HG02571 (cell line): ENCODE measurements at regions not wholly inside any gene's neighbourhood (a gene's known extent, or its start where the extent isn't known, plus 50 kb on each side); places are given as distances from the start of the nearest gene placed in this dataset.
"Not testable (repeated sequence)": the region's sequence is repeated elsewhere in the genome, so short reads cannot be mapped to it uniquely, and the experiment has no call there.

Experiments used
- ATAC-seq: cut with Tn5 transposase; IDR thresholded peaks from one replicate; pipeline ENCODE4 v1.9.1; 2021; ENCODE audit warnings: mild to moderate bottlenecking, moderate library complexity; ENCODE audit not compliant: unreplicated experiment

DNA sequence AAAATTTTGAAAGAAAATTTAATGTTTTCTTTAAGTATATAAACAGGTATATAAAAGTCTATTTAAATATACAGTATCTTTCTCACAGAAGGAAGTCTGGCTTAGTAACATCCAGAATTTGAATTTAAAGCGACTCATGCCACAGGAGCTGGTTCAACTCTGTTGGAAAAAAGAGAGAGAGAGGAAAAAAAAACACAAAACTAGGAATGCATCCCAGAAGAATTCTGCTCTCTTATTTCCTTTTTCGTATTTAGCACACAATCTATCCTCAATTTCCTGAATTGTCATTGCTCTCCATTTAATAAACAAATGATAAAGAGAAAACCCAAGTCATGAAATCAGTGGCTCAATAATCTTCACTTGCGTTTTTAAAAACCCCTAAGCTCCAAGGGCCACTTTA, 107.5 kb upstream of the SCAF8 start:
- no peak for ATAC-seq

DNA sequence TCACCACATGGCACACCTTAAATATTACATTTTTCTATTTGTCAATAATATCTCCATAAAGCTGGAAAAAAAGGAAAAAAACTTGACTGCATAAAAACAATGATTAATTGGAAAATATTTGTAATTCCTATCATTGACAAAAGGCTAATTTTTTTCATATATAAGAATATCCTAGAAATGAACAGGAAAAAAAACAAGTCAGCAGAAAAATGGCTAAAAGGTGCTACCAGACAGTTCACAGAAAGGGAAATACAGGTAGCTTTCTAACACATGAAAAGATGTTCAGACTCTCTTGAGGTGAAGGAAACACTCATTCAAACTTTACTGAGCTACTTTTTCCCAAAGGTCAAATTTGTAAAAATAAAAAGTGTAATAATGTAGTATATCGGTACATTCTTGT, 104.1 kb upstream of the SCAF8 start:
- no peak for ATAC-seq

DNA sequence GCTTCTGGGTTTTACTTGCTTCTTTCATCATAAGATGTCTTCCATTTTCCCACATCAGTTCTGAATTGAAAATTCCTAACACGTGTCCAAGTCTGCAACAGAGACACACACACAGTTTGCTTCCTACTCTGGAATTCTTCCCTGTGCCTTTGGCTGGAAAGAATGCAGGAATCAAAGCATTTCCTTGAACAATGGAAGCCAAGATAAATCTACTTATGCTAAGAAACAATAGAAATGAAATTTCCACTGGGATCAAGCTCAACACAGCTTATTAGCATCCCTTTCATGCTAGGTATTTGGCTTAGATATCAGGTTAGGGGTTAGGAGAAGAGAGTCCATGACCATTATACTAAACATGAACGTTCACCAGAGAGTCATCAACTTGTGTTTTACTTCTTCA, 101.1 kb upstream of the SCAF8 start:
- ATAC-seq, result no peak

DNA sequence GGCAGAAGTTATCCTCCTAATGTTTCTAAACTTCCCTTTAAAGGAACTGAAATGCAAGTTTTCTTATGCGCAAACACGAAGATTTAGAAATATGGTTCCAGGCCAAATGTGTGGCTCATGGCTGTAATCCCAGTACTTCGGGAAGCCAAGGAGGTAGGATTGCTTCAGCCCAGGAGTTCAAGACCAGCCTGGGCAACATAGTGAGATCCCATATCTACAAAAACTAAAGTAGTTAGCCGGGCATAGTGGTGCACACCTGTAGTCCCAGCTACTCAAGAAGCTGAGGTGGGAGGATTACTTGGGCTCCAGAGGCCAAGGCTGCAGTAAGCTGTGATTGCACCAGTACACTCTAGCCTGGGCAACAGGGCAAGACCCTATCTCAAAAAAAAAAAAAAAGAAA, 95.8 kb upstream of the SCAF8 start:
- ATAC-seq, result no peak

DNA sequence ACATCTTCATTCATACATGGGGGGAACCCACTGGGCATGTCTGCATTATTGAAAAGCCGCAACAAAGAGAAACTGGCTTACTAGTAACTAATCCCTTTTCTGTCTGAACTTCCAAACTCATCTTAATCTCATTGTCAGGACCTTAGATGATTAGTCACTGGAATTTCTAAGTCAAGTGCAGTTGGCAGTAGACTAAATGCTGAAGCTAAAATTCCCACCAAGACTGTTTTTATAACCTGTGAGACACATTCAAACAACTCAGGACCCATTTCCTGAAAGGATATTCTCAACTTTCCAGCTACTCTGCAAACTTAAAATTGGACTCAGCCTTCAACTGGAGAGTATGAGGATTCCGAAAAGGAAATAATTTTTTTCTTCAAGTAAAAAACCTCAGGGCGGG, 94.8 kb upstream of the SCAF8 start:
- ATAC-seq, result no peak

DNA sequence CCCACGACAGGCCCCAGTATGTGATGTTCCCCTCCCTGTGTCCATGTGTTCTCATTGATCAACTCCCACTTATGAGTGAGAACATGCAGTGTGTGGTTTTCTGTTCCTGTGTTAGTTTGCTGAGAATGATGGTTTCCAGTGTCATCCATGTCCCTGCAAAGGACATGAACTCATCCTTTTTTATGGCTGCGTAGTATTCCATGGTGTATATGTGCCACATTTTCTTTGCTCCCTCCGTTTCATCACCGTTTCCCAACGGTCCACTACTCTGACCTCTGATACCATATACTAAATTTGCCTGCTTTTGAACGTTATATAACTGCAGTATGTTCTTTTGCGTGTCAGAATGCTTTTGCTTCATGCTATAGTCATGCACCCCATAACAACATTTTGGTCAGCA, 94.0 kb upstream of the SCAF8 start:
- ATAC-seq, result not testable (repeated sequence)

DNA sequence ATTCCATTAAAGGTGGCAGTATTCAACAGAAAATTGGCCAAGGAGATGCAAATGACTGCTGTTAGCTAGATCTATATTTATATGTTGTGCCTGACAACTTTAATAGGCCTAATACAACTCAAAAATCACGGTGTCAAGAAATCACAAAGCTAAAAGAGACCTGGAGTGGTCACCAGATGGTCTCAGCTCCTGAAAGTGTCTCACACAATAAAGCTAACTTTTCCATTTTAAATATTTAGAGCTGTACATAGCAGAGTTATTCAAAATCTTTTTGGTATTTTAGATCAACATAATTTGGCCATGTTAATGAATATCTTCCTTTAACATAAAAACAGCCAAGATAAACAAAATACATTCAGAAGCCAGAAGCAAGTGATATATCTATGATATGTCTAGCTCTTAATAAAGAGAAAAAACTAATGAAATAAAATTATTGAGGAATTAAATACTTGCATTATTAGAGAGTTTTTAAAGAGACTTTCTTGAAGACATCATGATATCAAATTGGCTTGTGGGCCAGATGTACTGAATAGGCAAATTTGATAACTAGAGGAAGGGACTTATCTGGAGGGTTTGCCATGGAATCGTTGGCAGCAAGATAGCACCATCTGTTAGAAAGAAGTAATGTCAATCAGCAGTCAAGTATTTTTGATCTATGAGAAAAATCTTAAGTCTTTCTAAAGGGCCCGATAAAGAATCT, 84.9 kb upstream of the SCAF8 start:
- ATAC-seq, result no peak

DNA sequence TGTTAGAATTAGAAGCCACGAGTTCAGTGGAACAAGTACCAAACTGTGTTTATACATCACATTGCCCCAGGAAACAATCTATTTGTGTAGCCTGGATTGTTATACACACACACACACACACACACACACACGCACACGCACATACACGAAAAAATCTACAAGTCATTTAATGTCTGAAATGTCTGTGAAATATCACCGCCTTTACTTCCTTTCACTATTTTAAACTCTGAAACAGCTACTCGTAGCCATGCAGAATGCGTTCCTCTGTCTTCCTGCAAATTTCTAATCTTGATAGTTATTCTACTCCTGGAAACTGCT, 84.4 kb upstream of the SCAF8 start:
- ATAC-seq, result no peak

DNA sequence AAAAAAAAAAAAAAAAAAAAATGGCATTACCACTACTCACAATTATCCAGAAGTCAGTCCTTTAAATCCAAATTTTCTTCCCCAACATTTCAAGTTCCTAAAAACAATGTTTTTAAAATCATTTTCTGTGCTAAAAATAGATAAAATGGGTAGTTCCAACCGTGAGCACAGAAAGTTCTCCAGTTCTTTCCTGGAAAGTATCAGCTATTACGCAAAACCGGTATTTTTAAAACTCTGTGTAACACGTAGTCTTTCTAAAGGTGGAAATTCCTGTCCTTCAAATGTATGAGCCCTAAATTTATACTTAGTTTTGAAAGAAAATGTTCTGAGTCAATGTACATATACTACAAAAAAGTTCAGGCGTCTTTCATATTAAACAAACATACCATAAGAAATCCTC, 83.5 kb upstream of the SCAF8 start:
- ATAC-seq, result no peak

DNA sequence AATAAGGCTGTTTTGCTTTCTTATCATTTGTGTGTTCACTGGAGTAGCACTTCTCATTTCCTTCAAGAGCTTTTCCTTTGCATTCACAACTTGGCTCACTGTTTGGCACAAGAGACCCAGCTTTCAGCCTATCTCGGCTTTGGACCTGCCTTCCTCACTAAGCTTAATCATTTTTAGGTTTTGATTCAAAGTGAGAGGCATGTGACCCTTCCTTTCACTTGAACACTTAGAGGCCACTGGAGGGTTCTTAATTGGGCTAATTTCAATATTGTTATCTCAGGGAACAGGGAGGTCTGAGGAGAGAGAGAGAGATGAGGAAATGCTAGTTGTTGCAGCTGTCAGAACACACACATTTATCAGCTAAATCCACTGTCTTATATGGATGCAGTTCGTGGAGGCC, 82.9 kb upstream of the SCAF8 start:
- ATAC-seq, result no peak

DNA sequence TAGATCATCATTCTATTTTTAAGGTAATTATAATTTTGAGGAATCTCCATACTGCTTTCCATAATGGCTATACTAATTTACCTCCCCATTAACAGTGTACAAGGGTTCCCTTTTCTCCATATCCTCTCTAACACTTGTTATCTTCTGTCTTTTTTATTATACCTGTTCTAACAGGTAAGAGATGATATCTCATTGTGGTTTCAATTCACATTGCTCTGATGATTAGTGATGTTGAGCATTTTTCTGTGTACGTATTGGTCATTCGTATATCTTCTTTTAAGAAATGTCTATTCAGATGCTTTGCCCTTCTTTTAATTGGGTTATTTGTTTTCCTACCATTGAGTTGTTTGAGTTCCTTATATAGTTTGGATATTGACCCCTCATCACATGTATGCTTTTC, 81.6 kb upstream of the SCAF8 start:
- no peak for ATAC-seq

DNA sequence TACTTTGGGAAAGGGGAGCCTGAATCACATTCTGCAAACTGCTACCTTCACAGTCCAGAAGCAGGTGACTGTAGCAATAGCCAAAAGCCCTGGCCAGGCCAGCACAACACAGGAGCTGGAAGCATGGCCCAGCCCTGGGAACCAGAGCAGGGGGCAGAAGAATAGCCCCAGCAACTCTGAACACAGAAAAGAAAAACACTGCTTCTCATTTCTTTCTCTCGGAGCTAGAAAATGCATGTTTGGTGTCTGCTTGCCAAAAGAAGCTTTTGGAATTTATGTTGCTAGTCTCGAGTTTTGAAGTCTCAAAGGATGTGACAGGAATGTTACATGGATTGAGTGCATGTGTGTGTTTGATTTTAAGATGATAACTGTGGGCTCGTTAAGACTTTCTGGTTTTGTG, 79.8 kb upstream of the SCAF8 start:
- no peak for ATAC-seq

DNA sequence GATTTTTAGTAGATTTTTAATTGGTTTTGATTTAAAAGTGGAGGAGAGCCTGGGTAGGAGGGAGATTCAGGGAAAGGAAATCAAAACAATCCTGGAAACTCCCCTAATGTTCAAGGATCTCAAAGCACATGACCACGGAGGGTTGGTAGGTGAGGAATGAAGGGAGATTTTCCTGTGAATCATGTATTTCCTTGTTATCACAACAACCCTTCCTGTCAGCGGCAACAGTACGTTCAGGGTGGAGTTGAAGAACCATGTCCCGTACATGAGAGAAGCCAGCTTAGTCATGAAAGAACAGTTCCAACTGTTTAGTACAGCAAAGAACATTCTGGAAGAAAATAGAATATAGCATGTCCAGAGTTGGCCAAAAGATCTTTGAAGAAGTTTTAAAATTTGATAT, 79.4 kb upstream of the SCAF8 start:
- no peak for ATAC-seq

DNA sequence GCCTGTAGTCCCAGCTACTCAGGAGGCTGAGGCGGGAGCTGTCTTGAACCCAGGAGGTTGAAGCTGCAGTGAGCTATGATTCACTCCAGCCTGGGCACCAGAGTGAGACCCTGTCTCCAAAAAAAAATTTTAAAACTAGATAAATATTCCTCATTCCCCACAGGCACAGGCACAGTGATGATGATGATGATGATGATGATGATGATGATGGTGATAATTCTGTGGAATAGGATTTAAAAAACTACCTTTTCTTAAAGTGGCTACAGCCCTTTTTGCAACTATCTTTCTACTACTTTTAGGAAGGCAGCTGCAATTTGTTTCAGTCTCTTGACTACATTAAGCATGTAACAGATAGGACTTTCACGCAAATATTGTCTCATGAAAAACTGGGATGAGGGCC, 76.6 kb upstream of the SCAF8 start:
- ATAC-seq, result no peak

DNA sequence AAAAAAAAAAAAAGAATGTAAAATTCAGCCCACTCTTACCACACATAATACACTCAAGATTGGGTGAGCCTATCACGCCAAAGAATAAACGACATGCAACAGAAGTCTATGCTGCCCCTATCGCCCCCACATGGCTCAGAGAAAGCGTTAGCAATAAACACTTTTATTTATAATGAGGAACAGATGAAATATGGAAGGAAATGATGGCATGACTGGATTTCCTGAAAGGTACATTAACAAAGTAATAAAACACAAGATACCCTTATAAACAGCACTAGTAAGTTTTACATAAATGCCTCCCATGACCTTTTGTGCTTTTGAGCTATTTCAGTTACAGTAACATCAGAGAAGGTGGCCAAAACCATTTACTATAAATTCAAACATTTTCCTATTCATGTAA, 71.4 kb upstream of the SCAF8 start:
- no peak for ATAC-seq

DNA sequence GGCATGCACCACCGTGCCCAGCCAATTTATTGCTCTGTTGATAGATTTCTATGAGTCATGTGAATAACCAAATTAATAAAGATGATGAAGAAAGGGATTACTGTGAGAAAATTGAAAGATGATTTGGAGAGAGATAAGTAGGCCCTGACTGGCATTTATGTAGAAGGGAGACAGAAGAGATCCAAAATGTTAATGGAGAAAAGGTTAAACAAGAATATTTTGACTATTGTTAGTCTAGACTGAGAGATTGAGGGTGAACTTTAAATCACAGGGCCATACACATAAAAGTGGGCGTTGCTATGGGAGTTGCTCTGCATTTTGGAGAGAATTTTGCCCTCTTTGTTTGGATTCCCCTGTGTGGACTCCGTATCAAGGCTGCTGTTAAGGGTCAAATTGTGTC, 68.9 kb upstream of the SCAF8 start:
- no peak for ATAC-seq

DNA sequence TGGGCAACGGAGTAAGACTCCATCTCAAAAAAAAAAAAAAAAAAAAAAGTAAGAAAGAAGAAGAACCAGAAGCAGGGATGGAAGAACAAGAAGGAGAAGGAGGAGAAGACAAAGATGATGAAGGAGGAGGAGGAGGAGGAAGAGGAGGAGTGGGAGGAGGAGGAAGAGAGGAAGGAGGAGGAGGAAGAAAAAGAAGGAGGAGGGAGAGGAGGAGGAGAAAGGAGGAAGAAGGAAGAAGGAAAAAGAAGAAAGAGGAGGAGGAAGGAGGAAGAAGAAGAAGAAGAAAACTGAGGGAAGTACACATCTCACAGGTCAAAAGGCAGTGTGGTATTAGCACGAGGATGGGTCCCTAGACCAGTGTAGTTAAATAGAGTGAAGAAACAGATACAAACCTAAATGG, 65.1 kb upstream of the SCAF8 start:
- ATAC-seq, result no peak

DNA sequence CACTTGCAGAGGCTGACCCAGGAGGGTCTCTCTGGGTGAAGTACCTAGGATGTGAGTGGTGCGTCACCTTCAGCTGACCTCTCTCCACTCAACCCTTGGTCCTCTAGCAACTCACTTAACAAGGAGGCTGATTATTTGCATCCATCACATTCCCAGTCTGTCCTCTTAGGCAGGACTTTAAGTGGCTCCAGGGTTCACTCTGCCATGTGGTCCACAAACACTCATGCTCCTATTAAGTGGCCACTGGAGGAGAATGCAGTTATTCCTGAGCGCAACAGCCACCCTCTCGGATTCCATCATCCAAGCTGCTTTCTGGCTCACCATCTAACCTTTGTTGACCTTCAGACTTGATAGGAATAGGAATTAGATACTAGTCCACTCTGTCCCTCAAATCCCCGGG, 61.1 kb upstream of the SCAF8 start:
- ATAC-seq, result no peak

DNA sequence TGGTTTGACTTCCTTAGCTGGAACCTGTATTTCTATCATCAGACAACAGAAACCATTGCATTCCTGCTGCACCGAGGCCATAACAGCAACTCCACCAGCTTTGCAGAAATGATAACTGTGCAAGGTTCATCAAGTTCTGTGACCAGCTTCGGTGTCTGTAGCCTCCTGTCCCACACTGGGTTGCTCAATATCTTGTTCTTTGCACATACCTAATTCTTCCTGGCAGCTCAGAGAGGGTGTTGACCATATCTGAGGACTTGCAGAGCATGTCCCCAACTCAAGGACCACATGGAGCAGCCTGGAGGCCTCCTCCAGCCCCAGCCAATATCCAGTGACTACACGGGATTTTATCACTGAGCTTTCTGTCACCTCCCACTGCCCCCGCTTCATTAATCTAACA, 59.3 kb upstream of the SCAF8 start:
- no peak for ATAC-seq

DNA sequence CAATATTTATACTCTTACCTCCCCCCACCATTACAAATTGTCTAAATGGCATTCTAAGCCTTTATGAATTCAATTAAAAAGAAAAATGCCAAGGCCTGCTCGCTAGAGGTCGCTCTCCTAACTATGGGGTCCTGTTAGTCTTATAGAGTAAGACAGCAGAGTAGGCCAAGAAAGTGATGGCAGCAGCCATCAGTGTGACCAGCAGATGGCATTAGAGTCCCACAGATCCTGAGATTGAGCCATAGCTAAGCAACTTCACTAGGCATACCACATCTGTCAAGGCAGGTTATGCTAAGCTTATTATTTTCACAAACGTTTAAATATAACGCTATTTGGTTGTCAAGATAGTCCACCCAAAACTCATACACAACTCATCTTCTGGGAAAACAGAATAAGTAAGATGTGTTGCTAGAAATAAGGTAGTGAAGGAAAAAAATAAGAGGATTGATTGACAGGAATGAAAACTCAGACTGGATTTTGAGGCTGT, 57.6 kb upstream of the SCAF8 start:
- ATAC-seq, result peak; percentile 99

DNA sequence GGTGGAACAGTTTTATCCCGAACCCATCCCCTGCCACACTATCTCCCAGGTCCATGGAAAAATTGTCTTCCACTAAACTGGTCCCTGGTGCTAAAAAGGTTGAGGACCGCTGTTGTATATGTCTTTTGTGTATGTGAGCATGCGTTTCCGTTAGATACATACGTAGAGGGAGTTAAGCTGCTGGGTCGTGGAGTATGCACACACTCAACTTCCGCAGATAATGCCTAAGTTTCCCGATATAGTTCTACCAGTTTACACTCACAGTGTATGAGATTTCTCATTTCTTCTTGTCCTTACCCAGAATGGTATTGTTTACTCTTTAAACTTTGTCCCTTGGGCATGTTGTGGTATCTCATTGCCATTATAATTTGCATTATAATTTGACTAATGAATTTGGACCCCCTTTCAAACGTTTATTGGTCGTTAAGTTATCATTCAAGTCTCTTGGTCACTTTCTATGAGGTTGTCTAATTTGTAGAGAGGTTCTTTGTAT, 50.5 kb upstream of the SCAF8 start:
- no peak for ATAC-seq
